Stimulated activated CD4-positive, alpha-beta T cell treated with anti-CD3 and anti-CD28 coated beads, Interleukin-2, amount 100 ng/mL, for 48 hours (primary cell): ENCODE measurements at regions not wholly inside any gene's neighbourhood (a gene's known extent, or its start where the extent isn't known, plus 50 kb on each side); places are given as distances from the start of the nearest gene placed in this dataset.

ENCODE experiments used
- DNase-seq, 2 donors: peaks; one replicate each; pipeline ENCODE4 v3.0.0-alpha.2; 2020

GRCh38 chr18:57991552-57991951 is 52.5 kb upstream of the NEDD4L start:
- DNase-seq: no peak

DNA sequence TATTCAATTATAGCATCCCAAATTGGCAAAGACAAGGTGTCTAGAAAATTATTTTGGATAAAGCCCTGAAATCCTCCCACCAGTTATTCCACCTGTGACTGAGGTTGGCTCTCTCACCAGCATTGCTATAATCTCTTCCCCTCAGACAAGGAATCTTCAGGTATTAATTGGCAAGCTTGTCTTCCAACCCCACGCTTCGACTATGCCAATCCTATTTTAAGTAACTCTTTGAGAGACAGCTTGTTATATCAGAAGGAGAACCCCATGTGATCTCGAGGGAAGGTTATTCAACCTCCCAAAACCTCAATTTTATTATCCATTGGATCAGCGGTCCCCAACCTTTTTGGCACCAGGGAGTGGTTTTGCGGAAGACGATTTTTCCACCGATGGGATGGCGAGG is 54.5 kb upstream of the NEDD4L start:
- no peak for DNase-seq

- DNase-seq: no peak
Measured at GRCh38 chr18:57984490-57985115, 59.4 kb upstream of the NEDD4L start.

- no peak for DNase-seq
Measured at GRCh38 chr18:57983965-57984364, 60.1 kb upstream of the NEDD4L start.

- no peak for DNase-seq
Measured at GRCh38 chr18:57983472-57983871, 60.6 kb upstream of the NEDD4L start.

DNA sequence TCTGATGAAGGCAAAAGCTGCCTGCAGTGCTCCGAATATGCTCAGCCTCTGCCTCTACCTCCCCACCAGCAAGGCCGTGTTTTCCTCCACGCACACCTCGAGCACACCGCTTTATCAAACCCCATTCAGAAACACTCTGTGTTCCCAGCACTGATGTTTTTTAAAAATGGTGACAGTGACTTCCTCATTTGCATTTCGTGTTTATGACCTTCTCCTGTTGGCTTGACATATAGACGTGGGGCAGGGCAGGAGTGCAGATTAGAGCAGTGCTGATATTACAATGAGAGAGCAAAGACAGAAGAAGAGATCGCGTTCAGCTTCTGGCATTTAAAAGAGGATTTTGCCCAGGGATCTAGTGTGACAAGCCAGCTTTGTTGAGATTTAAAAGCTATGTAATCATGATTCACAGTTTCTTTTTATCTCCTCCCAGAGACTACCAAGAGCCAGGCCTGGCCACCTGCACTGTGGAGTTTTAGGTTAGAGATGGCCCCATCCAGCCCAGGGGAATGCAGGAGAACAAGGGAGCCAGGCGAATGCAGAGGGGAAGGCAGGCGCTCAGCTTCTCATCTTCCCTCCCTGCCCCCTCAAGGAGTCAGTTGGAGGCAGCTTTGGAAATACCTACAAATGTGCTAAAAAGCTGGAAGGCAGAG is 61.5 kb upstream of the NEDD4L start:
- DNase-seq: no peak

DNA sequence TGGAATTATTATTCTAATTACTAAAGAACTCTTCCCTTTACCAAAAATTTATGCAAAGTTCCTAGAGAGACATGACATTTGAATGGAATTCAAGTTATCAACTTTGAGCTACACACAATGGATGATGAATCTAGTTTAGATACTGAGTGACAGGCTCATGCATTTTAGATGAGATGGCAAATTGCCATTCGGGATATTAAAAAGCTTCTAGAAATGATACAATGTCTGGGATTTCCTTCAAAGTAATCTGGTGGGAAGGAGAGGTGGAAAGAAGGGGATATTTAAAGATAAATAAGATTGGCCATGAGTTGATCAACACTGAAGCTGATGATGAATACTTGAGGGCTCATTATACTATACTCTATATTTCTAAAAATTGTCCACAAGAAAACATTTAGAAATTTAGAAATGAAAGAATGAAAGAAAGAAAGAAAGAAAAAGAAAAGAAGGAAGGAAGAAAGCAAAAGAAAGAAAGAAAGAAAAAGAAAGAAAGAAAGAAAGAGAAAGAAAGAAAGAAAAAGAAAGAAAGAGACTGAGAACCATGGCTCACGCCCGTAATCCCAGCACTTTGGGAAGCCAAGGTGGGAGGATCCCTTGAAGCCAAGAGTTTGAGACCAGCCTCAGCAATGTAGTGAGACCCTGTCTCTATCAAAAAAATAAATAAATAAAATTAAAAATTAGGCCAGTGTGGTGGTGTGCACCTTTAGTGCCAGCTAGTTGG is 62.6 kb upstream of the NEDD4L start:
- no peak for DNase-seq

DNA sequence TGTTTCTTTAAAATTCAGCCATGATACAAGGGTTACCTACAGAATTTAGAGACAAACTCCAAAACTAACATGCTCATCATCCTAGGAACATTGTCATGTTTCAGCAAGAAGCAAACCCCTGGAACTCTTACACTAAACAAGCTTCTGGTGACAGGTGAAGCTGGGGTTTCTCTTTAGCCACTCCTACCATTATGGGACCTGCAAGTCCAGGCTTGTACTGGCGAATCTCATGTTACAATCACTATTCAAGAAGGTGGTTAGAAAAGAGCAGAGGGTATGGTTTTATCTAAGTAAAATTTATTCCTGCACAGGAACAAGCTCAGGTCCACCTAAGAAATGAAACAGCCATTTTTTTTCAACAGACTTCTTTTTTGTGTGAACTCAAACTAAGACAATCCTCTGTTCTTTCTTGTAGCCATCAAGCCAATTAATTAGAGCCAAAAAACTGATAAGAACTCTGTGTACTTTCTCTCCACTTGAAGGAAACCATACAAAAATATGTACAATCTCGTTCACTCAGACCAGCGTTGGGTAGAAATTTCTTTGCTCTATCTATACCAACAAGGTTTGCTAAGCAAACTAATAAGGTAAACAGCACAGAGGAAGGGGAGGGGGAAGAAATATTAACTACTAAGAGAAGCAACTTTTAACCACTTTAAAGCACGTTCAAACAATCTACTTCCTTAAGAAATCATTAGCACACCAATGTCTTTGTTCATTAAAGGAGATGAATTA is 63.3 kb upstream of the NEDD4L start:
- no peak for DNase-seq

DNA sequence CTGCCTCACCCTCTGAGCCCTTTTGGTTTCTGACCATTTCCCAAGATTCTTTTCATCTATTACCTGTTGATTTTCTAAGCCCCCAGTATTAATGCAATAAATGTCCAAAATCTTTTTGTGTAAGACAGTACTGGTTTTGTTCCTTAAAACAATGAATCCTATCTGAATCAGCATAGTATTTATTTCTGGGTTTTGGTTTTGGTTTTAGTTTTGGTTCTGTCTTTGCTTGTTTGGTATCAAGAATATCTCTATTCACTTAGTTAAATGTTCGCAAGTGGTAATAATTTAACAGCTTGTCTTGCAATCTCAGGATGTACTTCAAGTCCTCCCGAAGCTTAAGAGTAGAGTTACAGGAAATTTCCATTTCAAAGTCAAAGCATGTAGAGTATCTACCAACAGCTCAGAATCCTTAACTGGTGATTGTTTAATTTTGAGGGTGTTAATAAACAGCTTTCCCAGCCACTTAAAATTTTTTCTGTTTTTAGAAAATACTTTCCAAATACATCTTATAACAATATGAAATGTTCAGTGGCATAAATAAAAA is 67.7 kb upstream of the NEDD4L start:
- no peak for DNase-seq

DNA sequence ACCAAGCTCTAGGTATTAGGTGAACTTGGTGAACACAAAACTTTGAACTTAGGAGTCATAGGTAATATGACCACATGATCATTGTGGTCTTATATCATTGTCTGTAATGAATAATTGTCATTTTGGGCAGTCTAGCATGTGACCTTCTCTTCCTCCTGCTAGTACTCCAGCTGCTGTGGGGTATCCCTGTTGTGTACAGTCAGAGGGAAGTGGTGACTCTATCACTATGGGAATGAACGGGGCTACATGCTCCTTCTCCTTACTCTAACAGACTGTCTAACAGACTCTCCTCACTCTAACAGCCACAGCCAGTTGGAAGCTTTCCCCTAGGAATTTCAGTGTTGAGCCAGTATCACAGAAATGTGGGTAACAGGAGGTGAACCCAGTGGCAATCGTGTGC is 68.2 kb upstream of the NEDD4L start:
- DNase-seq: no peak

- no peak for DNase-seq
Measured at GRCh38 chr18:57974585-57975265, 69.3 kb upstream of the NEDD4L start.

DNA sequence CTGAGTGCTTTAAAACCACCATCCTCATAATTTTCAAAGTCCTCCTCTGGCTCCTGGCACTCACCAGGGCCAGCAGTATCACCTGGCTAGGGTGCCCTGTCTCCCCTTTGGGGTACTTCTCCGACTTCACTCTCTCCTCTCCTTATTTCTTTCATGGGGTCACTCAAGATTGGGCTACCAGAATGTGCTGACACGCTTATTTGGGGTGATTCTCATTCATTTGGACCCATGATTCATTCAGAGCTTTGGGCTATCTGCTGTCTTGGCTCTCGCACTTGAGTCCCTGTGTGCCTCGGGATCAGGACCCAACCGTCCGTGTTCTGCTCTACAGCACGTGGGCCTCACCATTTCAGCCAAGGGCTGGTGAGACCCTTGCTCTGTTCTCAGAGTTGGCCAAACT is 70.1 kb upstream of the NEDD4L start:
- no peak for DNase-seq

DNA sequence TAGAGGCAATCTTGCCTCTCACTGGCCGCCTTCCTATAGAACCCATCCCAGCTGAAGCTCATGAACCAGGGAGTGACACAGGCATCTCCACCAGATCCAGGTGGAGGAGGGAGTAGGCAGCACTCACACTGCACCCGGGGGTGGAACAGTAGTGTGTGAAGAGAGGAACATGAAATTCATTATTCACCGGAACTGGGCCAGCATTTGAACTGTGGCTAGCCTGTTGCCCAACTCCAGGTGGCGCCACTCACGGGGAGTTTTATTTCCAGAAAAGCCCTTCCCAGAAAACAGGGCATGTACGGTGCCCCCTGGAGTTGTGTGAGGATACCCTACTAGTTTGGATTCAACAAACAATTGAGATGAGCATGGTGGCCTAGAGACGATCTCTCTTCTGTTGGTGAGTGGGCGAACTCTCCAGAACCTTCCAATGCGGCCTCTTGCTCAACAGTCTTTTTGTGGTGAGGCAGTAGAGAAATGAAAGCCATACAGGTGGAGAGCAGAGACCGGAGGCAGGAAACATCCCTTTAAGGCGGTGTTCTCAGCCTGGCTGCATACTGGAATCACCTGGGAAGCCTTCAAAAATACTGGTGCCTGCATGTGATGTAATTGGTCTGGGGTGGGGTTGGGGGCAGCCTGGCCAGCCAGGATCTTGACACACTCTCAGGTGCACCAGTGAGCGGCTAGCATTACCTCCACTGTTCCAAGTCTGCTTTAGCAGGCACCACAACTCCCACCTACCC is 73.5 kb upstream of the NEDD4L start:
- no peak for DNase-seq

GRCh38 chr18:57969824-57970223 is 74.2 kb upstream of the NEDD4L start:
- no peak for DNase-seq

DNA sequence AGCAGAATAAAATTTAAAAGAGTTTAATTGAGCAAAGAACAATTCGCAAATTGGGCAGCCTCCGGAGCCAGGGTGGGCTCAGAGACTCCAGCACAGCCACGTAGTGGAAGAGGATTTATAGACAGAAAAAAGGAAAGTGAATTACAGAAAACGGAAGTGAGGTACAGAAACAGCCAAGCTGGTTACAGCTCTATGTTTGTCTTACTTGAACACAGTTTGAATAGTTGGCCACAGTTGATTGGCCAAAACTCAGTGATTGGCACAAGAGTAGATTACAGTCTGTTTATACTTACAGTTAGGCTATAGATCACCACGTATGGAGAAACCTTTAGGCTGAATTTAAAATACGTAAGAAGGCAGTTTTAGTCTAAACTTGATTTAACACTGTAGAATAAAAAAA is 78.8 kb upstream of the NEDD4L start:
- DNase-seq: no peak

GRCh38 chr18:57961876-57962505 is 82.0 kb upstream of the NEDD4L start:
- no peak for DNase-seq

GRCh38 chr18:57961411-57961810 is 82.6 kb upstream of the NEDD4L start:
- no peak for DNase-seq

- DNase-seq: no peak
Measured at GRCh38 chr18:57959278-57959677, 84.7 kb upstream of the NEDD4L start.

DNA sequence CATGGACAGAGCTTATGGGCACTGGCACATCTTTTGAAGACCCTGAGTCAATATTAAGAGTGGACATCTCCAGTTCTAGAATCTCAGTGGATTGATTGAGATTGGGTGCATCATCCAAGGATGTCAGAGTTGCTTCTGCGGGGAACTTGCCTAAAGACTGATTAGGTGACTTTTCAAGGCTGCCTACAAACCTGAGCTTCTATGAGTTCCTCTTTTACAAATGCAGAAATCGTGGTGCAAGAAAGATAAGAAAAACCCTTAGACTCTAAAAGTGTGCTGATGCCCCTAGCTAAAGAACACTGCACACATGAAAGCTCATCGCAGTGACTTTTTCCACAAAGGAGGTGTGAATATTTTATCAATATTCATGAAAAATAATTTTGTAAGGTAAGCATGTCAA is 86.8 kb upstream of the NEDD4L start:
- DNase-seq: no peak

- no peak for DNase-seq
Measured at GRCh38 chr18:57956491-57956890, 87.5 kb upstream of the NEDD4L start.

DNA sequence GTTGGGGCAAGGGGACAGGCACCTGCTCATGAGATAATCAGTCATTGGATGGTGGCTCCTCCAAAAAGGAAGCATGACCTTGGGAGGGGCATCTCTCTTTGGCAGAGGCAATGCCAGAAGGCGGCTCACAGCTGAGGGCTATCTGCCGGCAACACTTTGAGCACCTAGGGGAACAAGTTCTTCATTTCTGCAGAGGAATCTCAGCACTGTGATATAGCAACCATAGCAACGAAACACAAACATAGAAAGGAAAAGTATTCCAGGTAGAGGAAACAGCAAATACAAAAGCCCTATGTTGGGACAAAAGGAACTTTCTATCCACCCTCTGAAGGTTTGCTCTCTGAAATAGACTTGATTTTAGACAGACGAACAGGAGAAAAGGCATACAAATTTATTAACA is 89.1 kb upstream of the NEDD4L start:
- DNase-seq: no peak

DNA sequence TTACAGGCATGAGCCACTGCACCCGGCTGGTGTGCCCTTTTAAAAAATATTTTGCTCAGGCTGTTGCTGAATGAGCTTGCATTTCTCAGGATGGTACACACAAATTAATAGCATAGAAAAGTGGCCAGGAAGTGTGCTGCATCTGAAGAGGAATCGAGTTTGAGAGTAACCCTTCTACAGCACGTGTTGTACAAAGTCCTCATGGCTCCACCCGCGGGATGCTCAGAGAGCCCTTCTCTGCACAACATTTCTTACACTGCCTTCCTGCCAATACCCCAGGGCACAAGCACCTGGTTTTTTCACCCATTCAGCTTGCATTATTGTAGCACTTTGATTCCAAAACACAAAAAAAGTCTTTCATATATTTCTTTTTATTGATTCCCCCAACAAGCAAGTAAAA is 90.1 kb upstream of the NEDD4L start:
- DNase-seq: no peak
